ENCODE measurements at regions not wholly inside any gene's neighbourhood (a gene's known extent, or its start where the extent isn't known, plus 50 kb on each side); places are given as distances from the start of the nearest gene placed in this dataset.

DNA sequence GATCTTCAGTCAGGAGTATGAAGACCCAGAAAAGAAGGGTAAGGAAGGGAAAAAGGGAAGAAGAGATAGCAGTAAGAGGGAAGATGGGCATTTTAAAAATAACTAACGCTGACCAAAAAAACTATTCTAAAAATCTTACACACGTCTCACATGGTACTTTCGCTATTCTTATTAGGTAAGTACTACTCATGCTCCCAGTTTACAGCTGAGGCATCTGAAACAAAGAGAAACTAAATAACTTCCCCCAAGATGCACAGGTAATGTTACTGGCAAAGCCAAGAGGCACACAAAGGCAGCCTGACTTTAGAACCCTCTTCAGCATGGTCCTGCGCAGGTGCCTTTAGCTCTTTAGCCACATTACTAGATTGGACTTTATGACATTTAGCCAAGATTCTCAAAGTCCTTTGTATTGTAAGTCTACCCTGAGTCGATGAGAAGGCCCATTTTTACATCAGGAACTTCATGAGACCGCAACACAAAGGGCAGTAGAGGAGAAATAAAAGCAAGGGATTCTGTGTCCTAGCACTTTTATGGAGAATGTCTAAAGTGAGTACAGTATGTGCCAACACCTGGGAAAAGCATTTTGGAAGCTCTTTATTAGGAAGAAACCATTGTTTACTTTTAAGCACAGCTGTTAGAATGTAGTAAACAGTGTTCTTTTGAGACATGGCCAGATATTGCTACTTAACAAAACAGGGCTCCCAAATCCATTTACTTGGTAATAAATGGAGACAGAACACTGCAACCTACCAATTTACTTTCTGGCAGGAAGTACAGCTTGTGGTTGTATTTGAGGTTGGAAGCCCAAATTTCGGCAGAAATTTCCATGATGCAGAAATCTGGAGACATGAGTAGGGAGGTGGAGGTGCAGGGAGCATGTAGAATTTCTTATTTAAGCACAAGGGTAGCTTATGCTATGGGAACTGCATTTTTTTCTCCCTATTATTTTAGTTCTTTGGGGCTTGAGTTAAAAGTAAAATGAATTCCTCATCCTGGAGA, 250.7 kb downstream of the KCTD12 start:
- WGBS, 2 donors = 78 to 84% methylated on average over 7 of the region's 7 CpGs
- no peak for TF ChIP-seq POLR2A (IDR thresholded peaks at IDR 0.05)
- TF ChIP-seq, protein P1, sequence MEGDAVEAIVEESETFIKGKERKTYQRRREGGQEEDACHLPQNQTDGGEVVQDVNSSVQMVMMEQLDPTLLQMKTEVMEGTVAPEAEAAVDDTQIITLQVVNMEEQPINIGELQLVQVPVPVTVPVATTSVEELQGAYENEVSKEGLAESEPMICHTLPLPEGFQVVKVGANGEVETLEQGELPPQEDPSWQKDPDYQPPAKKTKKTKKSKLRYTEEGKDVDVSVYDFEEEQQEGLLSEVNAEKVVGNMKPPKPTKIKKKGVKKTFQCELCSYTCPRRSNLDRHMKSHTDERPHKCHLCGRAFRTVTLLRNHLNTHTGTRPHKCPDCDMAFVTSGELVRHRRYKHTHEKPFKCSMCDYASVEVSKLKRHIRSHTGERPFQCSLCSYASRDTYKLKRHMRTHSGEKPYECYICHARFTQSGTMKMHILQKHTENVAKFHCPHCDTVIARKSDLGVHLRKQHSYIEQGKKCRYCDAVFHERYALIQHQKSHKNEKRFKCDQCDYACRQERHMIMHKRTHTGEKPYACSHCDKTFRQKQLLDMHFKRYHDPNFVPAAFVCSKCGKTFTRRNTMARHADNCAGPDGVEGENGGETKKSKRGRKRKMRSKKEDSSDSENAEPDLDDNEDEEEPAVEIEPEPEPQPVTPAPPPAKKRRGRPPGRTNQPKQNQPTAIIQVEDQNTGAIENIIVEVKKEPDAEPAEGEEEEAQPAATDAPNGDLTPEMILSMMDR (IDR thresholded peaks at IDR 0.05) = no peak
- intact Hi-C loops (cut with DNase I; ENCODE audit: low total_unique reads) = no loop called here
- no peak for DNase-seq (ENCODE audit: low spot score in 2 of 2)
- H3K4me3 ChIP-seq (ENCODE audit: low read depth, poor library complexity, severe bottlenecking) = no peak overlapping the region

DNA sequence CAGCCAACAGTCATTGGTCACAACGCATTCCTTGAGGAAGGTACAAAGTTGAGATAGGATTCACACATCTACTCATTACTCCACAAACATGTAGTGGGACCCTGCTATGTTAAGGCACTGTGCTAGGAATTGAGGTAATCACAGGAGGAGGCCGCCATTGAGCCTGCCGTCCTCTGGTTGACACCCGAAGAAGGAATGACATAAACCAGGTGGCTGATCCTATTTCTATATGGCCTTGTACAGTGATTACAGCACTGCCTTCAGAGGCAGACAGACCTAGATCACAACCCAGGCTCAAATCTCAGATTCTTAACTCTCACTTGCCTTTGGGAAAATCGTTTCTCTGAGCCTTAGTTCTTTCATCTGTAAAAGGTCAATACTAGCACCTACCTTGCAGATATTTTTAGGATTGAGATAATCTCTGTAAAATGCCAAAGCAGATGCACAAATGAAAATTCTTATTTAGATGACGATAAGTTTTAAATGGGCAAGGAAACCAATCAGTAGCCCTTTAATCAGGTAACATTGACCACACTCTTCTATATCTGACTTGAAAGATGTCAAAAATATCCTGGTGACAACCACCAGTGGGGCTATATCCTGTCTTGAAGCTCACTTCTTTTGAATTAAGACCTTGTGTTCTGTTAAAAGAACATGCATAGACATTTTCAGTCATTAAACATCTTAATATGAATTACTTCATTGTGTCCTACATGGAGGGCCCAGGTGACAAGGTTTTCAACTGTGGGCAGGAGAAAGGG, 251.6 kb downstream of the KCTD12 start:
- WGBS, 2 donors = 77 to 78% methylated on average over 6 of the region's 6 CpGs
- TF ChIP-seq, protein P1 (IDR thresholded peaks at IDR 0.05) = no peak
- TF ChIP-seq POLR2A (IDR thresholded peaks at IDR 0.05) = no peak
- intact Hi-C loops (cut with DNase I; ENCODE audit: low total_unique reads) = no loop called here
- DNase-seq (ENCODE audit: low spot score in 2 of 2) = no peak
- no peak overlapping the region for H3K4me3 ChIP-seq (ENCODE audit: low read depth, poor library complexity, severe bottlenecking)

DNA sequence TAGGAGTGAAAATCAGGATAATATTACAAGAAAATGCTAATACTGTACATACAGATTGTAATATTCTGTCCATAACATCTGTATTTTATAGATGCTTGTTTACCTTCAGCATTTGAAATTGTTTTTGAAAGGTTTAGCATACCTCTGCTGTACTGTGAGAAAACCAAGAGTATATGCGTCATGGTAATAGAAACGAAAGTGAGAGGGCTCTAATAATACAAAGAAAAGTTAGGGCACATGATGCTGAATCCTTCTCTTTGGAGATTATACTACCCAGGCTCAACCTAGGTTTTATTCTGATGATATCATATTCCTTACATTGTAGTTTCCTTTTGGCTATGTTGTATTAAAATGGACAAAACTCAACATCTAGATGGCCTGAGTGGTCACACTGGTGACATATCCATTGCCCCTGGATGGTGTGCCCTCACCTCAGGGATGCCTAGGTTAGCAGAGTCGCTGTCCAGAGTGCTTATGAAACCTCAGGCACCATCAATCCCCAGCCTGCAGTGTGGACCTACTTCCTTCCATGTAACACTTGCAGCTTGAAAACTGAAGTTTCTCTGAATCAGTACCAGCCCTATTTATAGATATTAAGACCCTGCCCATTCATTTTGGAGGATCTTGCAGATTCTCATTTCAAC, 253.7 kb downstream of the KCTD12 start:
- TF ChIP-seq POLR2A (IDR thresholded peaks at IDR 0.05) = no peak
- TF ChIP-seq, protein P1 (IDR thresholded peaks at IDR 0.05) = no peak
- no peak overlapping the region for H3K4me3 ChIP-seq (ENCODE audit: low read depth, poor library complexity, severe bottlenecking)
- WGBS, 2 donors = 73% methylated on average over 3 of the region's 3 CpGs
- no peak for DNase-seq (ENCODE audit: low spot score in 2 of 2)
- intact Hi-C loops (cut with DNase I; ENCODE audit: low total_unique reads) = no loop called here

DNA sequence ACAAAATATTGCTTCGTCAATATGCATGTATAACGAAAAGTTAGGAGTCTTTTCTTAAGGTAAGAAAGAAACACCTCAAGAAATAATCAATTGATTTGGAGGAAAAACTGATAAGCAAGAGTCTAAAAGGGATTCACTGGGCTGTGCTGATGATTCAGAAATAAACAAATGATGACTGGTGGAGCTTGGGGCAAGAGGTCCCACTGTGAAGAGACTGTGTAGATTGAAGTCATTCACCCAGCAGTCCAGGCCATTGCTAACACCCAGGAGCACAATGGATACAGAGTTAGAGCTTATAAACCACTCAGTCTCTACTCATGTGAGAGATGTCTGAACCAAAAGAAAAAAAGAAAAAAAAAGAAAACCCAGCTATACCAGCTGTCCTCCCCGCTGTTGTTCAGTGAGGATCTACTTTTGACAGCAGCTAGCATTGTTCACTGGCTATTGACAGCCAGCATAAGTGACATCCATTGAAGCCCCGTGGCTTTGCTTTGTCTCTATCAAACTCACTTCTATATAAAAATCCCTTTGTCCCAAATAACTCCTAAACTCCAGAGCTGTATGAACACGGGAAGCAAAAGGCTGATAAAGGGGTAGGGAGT, 255.5 kb downstream of the KCTD12 start:
- no peak overlapping the region for H3K4me3 ChIP-seq (ENCODE audit: low read depth, poor library complexity, severe bottlenecking)
- intact Hi-C loops (cut with DNase I; ENCODE audit: low total_unique reads) = no loop called here
- DNase-seq (ENCODE audit: low spot score in 2 of 2) = no peak
- WGBS, 2 donors = 90 to 91% methylated on average over 5 of the region's 5 CpGs
- TF ChIP-seq, protein P1 (IDR thresholded peaks at IDR 0.05) = no peak
- no peak for TF ChIP-seq POLR2A (IDR thresholded peaks at IDR 0.05)

DNA sequence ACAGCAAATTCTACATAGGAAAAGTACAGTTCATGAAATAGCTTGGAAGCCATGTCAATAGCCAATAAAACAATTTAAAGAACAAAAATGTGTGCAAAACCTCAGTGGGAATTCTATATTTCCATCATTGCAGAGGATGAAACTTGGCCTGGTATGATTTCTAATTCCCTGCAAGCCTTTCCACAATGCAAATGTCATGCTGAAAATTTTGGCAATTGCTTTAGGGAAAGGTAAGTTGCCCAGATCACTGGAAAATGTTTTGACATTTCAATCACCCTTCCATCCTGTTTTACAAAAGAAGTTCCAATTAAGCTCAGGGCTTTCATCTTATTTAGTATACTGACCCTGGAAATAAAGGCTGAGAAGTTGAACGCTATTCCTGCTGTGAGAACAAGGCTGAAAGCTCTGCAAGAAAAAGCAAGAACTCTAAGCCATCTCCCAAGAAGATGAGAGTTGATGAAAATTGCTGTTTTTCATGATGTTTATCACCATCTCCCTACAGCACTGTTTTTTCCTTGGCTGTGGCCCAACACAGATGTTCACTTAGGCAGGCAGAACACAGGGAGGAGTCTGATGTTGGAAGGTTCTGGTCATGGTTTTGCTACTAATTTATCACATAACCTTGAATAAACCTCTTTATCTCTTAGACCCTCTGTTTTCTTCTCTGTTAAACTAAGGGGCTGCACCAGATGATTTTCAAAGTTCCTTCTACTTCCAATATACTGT, 263.7 kb downstream of the KCTD12 start:
- peak in 1 of 2 donors; percentile 21 for DNase-seq (ENCODE audit: low spot score in 2 of 2)
- WGBS, 2 donors = 21 to 27% methylated on average over 1 of the region's 1 CpG
- H3K4me3 ChIP-seq (ENCODE audit: low read depth, poor library complexity, severe bottlenecking) = no peak overlapping the region
- TF ChIP-seq, protein P1 (IDR thresholded peaks at IDR 0.05) = no peak
- no peak for TF ChIP-seq POLR2A (IDR thresholded peaks at IDR 0.05)
- intact Hi-C loops (cut with DNase I; ENCODE audit: low total_unique reads) = no loop called here
